ENCODE measurements at regions not wholly inside any gene's neighbourhood (a gene's known extent, or its start where the extent isn't known, plus 50 kb on each side); places are given as distances from the start of the nearest gene placed in this dataset.

DNA sequence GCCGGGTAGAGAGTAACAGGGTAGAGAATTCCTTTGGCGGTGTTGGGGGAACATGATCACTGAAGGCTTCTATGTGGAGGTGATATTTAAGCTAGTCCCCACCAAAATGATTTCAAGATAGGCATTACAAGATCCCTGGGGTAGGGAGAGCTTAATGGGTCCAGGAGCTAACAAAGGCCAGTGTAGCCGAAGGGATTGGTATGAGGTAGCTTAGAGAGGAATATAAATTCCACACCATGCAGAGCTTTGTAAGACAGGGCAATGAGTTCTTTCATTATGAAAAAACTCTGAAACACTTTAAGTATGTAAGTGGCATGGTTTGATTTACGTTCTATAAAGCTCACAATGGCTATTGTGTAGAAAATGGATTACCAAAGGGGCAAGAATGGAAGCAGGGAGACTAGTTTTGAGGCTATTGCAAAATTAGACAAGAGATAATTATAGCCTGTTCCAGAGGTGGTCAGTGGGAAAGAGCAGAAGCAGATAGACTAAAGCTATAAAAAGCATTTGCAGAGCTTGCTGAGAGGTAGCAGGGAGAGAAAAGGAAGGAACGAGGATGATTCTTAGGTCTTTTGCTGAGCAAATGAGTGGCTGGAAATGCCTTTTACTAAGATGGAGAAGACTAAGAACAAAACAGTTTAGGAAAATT, 119.7 kb upstream of the SLC25A13 start:
- Histone ChIP-seq H2AFZ (ENCODE audit: low read depth, low read length) (no peak overlapping the region), H3K4me3 (ENCODE audit: low read length) (no peak overlapping the region), H3K27me3 (ENCODE audit: insufficient read depth, low read length) (no peaks in the 10 kb centered on the region), H3K9me3 (ENCODE audit: low read length) (no peaks in the 10 kb centered on the region), H3K36me3 (ENCODE audit: insufficient read depth, low read length) (no peaks in the 10 kb centered on the region), H3K4me1 (ENCODE audit: insufficient read depth, low read length) (no peaks in the 10 kb centered on the region)

GRCh38 chr7:96440328-96440727, 118.4 kb upstream of the SLC25A13 start:
- Histone ChIP-seq H3K36me3 (ENCODE audit: insufficient read depth, low read length) (no peaks in the 10 kb centered on the region), H3K4me3 (ENCODE audit: low read length) (no peak overlapping the region), H3K27me3 (ENCODE audit: insufficient read depth, low read length) (no peaks in the 10 kb centered on the region), H3K9me3 (ENCODE audit: low read length) (no peaks in the 10 kb centered on the region), H2AFZ (ENCODE audit: low read depth, low read length) (no peak overlapping the region), H3K4me1 (ENCODE audit: insufficient read depth, low read length) (no peaks in the 10 kb centered on the region)

- H3K4me3 ChIP-seq (ENCODE audit: low read length): no peak overlapping the region
- no peaks in the 10 kb centered on the region for H3K4me1 ChIP-seq (ENCODE audit: insufficient read depth, low read length)
- H3K36me3 ChIP-seq (ENCODE audit: insufficient read depth, low read length): no peaks in the 10 kb centered on the region
- no peaks in the 10 kb centered on the region for H3K9me3 ChIP-seq (ENCODE audit: low read length)
- H2AFZ ChIP-seq (ENCODE audit: low read depth, low read length): no peak overlapping the region
- no peaks in the 10 kb centered on the region for H3K27me3 ChIP-seq (ENCODE audit: insufficient read depth, low read length)
Observed at GRCh38 chr7:96436880-96437279, 115.0 kb upstream of the SLC25A13 start.

DNA sequence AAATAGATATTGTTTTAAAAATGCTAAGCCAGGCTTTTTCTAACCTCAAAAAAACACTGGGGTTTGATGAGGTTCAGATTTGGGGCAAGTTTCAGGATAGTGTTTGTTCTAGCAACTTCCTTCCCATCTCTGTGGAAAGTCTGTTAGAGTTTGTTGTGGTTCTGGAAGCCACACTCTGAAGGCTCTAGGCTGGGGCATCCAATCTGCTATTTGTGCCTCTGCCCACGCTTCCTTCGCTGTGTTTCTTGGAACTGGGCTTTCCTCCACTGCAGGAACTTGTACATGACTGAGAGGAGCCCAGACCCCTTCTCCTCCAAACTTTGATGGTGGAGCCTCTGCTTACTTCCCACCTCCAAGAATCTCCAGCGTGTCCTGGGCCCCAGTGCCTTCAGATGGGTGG, 108.5 kb upstream of the SLC25A13 start:
- Histone ChIP-seq H3K36me3 (ENCODE audit: insufficient read depth, low read length) (no peaks in the 10 kb centered on the region), H3K4me1 (ENCODE audit: insufficient read depth, low read length) (peaks cover 8% of the 10 kb centered on the region), H3K4me3 (ENCODE audit: low read length) (no peak overlapping the region), H3K9me3 (ENCODE audit: low read length) (no peaks in the 10 kb centered on the region), H3K27me3 (ENCODE audit: insufficient read depth, low read length) (peaks cover 3% of the 10 kb centered on the region), H2AFZ (ENCODE audit: low read depth, low read length) (no peak overlapping the region)

DNA sequence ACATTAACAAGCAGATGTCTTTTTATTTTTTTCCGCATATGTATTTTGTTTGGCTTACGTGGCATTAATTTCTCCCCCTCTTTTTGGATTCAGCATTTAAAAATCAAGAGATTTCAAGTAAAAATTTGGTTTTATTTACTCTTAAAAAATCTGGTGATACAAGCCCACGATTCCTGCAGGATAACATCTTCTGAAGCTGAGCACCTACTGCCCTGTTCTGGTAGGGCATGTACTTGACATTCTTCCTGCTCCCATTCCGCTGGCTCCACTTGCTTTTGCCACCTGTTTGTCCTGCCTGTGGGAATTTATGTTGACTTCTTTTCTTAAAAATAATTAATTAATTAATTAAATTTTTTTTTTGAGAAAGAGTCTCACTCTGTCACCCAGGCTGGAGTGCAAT, 105.2 kb upstream of the SLC25A13 start:
- no peaks in the 10 kb centered on the region for H3K36me3 ChIP-seq (ENCODE audit: insufficient read depth, low read length)
- peaks cover 8% of the 10 kb centered on the region for H3K4me1 ChIP-seq (ENCODE audit: insufficient read depth, low read length)
- no peak overlapping the region for H3K4me3 ChIP-seq (ENCODE audit: low read length)
- H3K27me3 ChIP-seq (ENCODE audit: insufficient read depth, low read length): peaks cover 3% of the 10 kb centered on the region
- H3K9me3 ChIP-seq (ENCODE audit: low read length): no peaks in the 10 kb centered on the region
- H2AFZ ChIP-seq (ENCODE audit: low read depth, low read length): no peak overlapping the region

DNA sequence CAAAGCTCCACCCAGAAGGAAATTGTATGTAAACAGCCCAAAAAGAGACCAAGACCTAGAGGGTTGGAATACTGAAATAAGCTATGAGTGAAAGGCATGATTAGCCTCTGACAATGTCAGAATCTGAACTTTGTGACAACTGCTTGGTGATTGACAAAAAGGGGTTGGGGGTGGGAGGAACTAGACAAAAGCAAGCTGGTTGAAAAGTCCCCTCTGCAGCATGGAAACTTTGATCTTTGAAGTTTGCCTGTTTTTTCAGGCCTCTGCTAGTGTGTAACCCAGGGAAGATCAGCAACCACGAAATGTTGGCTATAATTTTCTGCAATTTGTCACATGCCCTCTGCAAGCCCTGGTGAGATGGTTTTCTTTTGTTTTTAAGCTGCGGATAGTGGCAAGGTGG, 104.8 kb upstream of the SLC25A13 start:
- peaks cover 8% of the 10 kb centered on the region for H3K4me1 ChIP-seq (ENCODE audit: insufficient read depth, low read length)
- H3K36me3 ChIP-seq (ENCODE audit: insufficient read depth, low read length): no peaks in the 10 kb centered on the region
- peak overlapping the region; percentile 47 for H2AFZ ChIP-seq (ENCODE audit: low read depth, low read length)
- H3K4me3 ChIP-seq (ENCODE audit: low read length): no peak overlapping the region
- no peaks in the 10 kb centered on the region for H3K9me3 ChIP-seq (ENCODE audit: low read length)
- H3K27me3 ChIP-seq (ENCODE audit: insufficient read depth, low read length): peaks cover 3% of the 10 kb centered on the region

GRCh38 chr7:96426027-96426426, 104.1 kb upstream of the SLC25A13 start:
- H3K9me3 ChIP-seq (ENCODE audit: low read length): no peaks in the 10 kb centered on the region
- H2AFZ ChIP-seq (ENCODE audit: low read depth, low read length): no peak overlapping the region
- H3K4me3 ChIP-seq (ENCODE audit: low read length): no peak overlapping the region
- peaks cover 3% of the 10 kb centered on the region for H3K27me3 ChIP-seq (ENCODE audit: insufficient read depth, low read length)
- H3K4me1 ChIP-seq (ENCODE audit: insufficient read depth, low read length): peaks cover 8% of the 10 kb centered on the region
- no peaks in the 10 kb centered on the region for H3K36me3 ChIP-seq (ENCODE audit: insufficient read depth, low read length)

DNA sequence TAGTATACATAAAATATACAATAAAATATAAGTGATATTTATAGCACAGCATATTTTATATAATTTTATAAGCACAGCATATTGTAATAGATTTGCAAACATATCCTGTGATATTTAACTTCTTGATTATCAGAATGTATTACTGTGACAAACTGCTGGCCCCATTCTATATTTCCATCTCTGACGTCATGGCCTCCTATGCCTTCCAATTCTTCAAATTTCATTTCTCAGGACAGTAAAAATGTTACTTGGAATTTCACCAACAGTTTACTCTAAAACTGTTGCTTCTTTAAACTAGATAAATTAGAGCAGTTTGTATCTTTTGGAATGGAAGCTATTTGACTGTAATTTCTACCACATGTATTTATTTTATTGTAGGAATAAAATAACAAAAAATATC, 102.5 kb upstream of the SLC25A13 start:
- H3K4me1 ChIP-seq (ENCODE audit: insufficient read depth, low read length): peaks cover 8% of the 10 kb centered on the region
- no peak overlapping the region for H3K4me3 ChIP-seq (ENCODE audit: low read length)
- H2AFZ ChIP-seq (ENCODE audit: low read depth, low read length): no peak overlapping the region
- H3K27me3 ChIP-seq (ENCODE audit: insufficient read depth, low read length): peaks cover 3% of the 10 kb centered on the region
- no peaks in the 10 kb centered on the region for H3K36me3 ChIP-seq (ENCODE audit: insufficient read depth, low read length)
- no peaks in the 10 kb centered on the region for H3K9me3 ChIP-seq (ENCODE audit: low read length)

DNA sequence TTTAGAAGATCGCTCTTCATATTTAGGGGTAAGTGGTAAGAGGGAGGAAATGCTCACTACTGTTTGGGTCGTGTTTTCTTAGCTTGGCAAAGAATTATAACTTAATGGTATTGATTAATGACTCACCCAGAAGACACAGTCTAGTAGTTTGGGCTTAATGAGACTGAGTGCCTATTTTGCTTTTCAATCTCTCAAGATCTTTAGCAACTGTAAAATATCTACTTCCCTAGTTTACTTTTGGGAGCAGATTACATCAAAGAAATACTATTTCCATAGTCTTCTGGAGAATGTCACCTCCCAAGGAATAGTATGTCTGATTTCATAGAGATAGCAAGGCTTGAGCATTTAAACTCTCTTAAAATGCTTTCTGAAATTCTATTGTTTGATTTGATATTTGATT, 100.5 kb upstream of the SLC25A13 start:
- Histone ChIP-seq H3K4me1 (ENCODE audit: insufficient read depth, low read length) (peaks cover 8% of the 10 kb centered on the region), H3K9me3 (ENCODE audit: low read length) (no peaks in the 10 kb centered on the region), H3K36me3 (ENCODE audit: insufficient read depth, low read length) (no peaks in the 10 kb centered on the region), H3K27me3 (ENCODE audit: insufficient read depth, low read length) (no peaks in the 10 kb centered on the region), H2AFZ (ENCODE audit: low read depth, low read length) (no peak overlapping the region), H3K4me3 (ENCODE audit: low read length) (no peak overlapping the region)

DNA sequence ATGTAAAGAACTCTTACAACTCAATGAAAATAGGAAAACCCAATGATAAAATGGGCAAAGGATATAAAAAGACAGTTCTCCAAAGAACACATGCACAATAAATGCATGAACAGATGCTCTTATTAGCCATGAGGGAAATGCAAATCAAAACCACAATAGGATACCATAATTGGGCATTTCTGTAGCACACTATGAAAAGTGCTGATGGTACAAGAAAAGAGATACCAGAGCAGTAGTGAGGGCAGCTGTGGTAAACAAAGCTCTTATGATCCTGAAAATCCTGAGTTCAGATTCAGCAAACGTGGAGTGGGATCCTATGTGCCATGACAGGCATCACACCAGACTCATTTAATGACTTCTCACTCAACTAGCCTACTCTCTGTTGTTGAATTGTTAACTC, 96.7 kb upstream of the SLC25A13 start:
- no peak overlapping the region for H3K4me3 ChIP-seq (ENCODE audit: low read length)
- H3K4me1 ChIP-seq (ENCODE audit: insufficient read depth, low read length): no peaks in the 10 kb centered on the region
- H3K27me3 ChIP-seq (ENCODE audit: insufficient read depth, low read length): no peaks in the 10 kb centered on the region
- H3K36me3 ChIP-seq (ENCODE audit: insufficient read depth, low read length): no peaks in the 10 kb centered on the region
- H2AFZ ChIP-seq (ENCODE audit: low read depth, low read length): no peak overlapping the region
- H3K9me3 ChIP-seq (ENCODE audit: low read length): no peaks in the 10 kb centered on the region

- no peaks in the 10 kb centered on the region for H3K36me3 ChIP-seq (ENCODE audit: insufficient read depth, low read length)
- no peaks in the 10 kb centered on the region for H3K9me3 ChIP-seq (ENCODE audit: low read length)
- H3K4me3 ChIP-seq (ENCODE audit: low read length): no peak overlapping the region
- no peaks in the 10 kb centered on the region for H3K27me3 ChIP-seq (ENCODE audit: insufficient read depth, low read length)
- no peaks in the 10 kb centered on the region for H3K4me1 ChIP-seq (ENCODE audit: insufficient read depth, low read length)
- no peak overlapping the region for H2AFZ ChIP-seq (ENCODE audit: low read depth, low read length)
Observed at GRCh38 chr7:96417784-96418183, 95.9 kb upstream of the SLC25A13 start.

DNA sequence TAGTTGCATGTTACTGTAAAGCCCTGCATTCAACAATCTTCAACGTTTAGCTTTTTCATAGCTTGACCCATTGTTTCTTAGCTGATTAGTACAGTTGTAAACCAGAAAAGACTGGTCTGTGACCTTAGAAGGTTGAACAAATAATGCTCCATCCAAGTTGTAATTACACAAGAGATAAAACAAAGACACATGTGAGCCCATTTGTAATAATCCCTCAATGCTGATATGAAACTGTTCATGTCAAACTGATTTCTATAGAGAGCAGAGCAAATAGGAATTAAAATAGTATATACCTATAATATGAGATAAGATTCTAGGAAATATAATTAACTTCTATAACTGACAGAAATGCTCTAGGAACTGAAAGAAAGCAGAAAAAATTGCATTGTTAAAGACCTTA, 94.7 kb upstream of the SLC25A13 start:
- no peaks in the 10 kb centered on the region for H3K9me3 ChIP-seq (ENCODE audit: low read length)

DNA sequence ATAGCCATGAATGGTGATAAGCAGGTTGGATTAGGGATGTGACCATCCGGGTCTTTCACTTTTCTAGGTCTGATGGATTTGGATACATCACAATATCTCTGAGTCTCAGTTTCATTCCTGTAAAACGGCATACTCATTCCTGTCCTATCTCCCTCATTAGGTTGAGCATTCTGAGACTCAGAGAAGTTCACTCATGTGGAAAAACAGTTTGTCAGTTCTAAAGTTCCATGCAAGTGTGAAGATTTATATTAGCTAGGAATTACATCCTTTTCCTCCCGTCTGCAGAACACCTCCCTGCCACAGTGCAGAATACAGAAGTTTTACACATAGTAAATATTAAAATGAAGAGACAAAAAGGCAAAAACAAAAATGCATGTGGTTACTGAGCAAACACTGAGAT, 94.2 kb upstream of the SLC25A13 start:
- Histone ChIP-seq H3K9me3 (ENCODE audit: low read length) (no peaks in the 10 kb centered on the region), H3K4me1 (ENCODE audit: insufficient read depth, low read length) (no peaks in the 10 kb centered on the region), H3K36me3 (ENCODE audit: insufficient read depth, low read length) (no peaks in the 10 kb centered on the region), H3K4me3 (ENCODE audit: low read length) (no peak overlapping the region), H2AFZ (ENCODE audit: low read depth, low read length) (no peak overlapping the region), H3K27me3 (ENCODE audit: insufficient read depth, low read length) (no peaks in the 10 kb centered on the region)

More for the DNA sequence above, 94.7 kb upstream of the SLC25A13 start:
- Histone ChIP-seq H3K27me3 (ENCODE audit: insufficient read depth, low read length) (no peaks in the 10 kb centered on the region), H2AFZ (ENCODE audit: low read depth, low read length) (no peak overlapping the region), H3K4me1 (ENCODE audit: insufficient read depth, low read length) (no peaks in the 10 kb centered on the region), H3K4me3 (ENCODE audit: low read length) (no peak overlapping the region), H3K36me3 (ENCODE audit: insufficient read depth, low read length) (no peaks in the 10 kb centered on the region)

DNA sequence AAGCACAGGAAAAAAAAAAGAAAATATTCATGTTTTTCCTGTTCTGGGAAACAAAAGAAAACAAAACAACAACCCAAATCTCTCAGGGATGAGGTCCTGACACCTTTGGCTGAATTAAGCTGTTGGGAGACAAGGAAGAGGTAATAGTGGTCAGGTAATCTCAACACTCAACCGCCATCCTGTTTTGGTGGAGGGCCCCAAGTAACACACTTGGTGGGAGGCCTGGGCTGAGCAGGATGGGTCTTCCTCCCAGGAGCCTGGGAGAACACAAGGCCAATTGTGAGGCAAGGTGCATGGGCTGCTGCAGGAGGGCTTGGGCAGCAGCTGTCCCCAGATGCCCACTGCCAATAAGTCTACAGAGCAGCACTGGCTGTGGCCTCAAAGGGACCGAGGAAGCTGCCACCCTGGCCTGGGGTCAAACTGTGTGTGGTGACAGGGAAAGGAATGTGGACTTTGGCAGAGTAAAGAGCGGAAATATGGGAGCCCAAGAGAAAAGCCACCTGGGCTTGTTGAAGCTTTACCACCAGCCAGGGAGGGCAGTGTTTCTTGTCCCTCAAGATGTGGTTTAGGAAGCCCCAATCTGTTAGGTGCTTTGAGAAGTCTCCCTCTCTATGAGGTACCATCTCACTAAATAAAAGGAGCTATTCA, 93.5 kb upstream of the SLC25A13 start:
- H3K27me3 ChIP-seq (ENCODE audit: insufficient read depth, low read length): no peaks in the 10 kb centered on the region
- no peak overlapping the region for H2AFZ ChIP-seq (ENCODE audit: low read depth, low read length)
- H3K4me3 ChIP-seq (ENCODE audit: low read length): no peak overlapping the region
- H3K9me3 ChIP-seq (ENCODE audit: low read length): no peaks in the 10 kb centered on the region
- no peaks in the 10 kb centered on the region for H3K36me3 ChIP-seq (ENCODE audit: insufficient read depth, low read length)
- no peaks in the 10 kb centered on the region for H3K4me1 ChIP-seq (ENCODE audit: insufficient read depth, low read length)

Measured in neuron (in vitro differentiated cells).